ENCODE measurements at regions not wholly inside any gene's neighbourhood (a gene's known extent, or its start where the extent isn't known, plus 50 kb on each side); places are given as distances from the start of the nearest gene placed in this dataset.
"Not testable (repeated sequence)": the region's sequence is repeated elsewhere in the genome, so short reads cannot be mapped to it uniquely, and the experiment has no call there.

- no peak overlapping the region for H3K27ac ChIP-seq (ENCODE audit: low read length)
- H3K4me1 ChIP-seq (ENCODE audit: control insufficient read depth, insufficient read depth, low read length): no peaks in the 10 kb centered on the region
- no CpG with 5 or more reads among the region's 2 CpGs for WGBS (ENCODE audit: insufficient coverage, low lambda C conversion rate)
Measured at GRCh38 chr4:181784881-181785280, 458.3 kb upstream of the TENM3 start.

GRCh38 chr4:181792641-181793040 lies 450.6 kb upstream of the TENM3 start:
- Histone ChIP-seq H3K36me3 (ENCODE audit: control insufficient read depth, insufficient read depth, low read length) (no peaks in the 10 kb centered on the region), H3K4me3 (ENCODE audit: low read length) (no peak overlapping the region), H3K4me1 (ENCODE audit: control insufficient read depth, insufficient read depth, low read length) (no peaks in the 10 kb centered on the region), H3K27ac (ENCODE audit: low read length) (no peak overlapping the region), H3K27me3 (ENCODE audit: control insufficient read depth, insufficient read depth, low read length) (no peaks in the 10 kb centered on the region), H3K9me3 (ENCODE audit: control insufficient read depth, low read depth, low read length) (no peaks in the 10 kb centered on the region)
- WGBS (ENCODE audit: insufficient coverage, low lambda C conversion rate): no CpG with 5 or more reads among the region's 1 CpG
- no peak for DNase-seq

More at GRCh38 chr4:181784881-181785280, 458.3 kb upstream of the TENM3 start:
- DNase-seq: no peak
- Histone ChIP-seq H3K4me3 (ENCODE audit: low read length) (no peak overlapping the region), H3K36me3 (ENCODE audit: control insufficient read depth, insufficient read depth, low read length) (no peaks in the 10 kb centered on the region), H3K9me3 (ENCODE audit: control insufficient read depth, low read depth, low read length) (no peaks in the 10 kb centered on the region), H3K27me3 (ENCODE audit: control insufficient read depth, insufficient read depth, low read length) (no peaks in the 10 kb centered on the region)

GRCh38 chr4:181793096-181793495 lies 450.1 kb upstream of the TENM3 start:
- Histone ChIP-seq H3K4me1 (ENCODE audit: control insufficient read depth, insufficient read depth, low read length) (no peaks in the 10 kb centered on the region), H3K27ac (ENCODE audit: low read length) (no peak overlapping the region), H3K36me3 (ENCODE audit: control insufficient read depth, insufficient read depth, low read length) (no peaks in the 10 kb centered on the region), H3K4me3 (ENCODE audit: low read length) (no peak overlapping the region), H3K27me3 (ENCODE audit: control insufficient read depth, insufficient read depth, low read length) (no peaks in the 10 kb centered on the region), H3K9me3 (ENCODE audit: control insufficient read depth, low read depth, low read length) (no peaks in the 10 kb centered on the region)
- no CpG with 5 or more reads among the region's 6 CpGs for WGBS (ENCODE audit: insufficient coverage, low lambda C conversion rate)
- no peak for DNase-seq

- 96% methylated on average over 3 of the region's 8 CpGs for WGBS (ENCODE audit: insufficient coverage, low lambda C conversion rate)
Measured at GRCh38 chr4:181796502-181796901, 446.7 kb upstream of the TENM3 start.

GRCh38 chr4:181798536-181798935 lies 444.7 kb upstream of the TENM3 start:
- Histone ChIP-seq H3K27me3 (ENCODE audit: control insufficient read depth, insufficient read depth, low read length) (no peaks in the 10 kb centered on the region), H3K9me3 (ENCODE audit: control insufficient read depth, low read depth, low read length) (no peaks in the 10 kb centered on the region), H3K36me3 (ENCODE audit: control insufficient read depth, insufficient read depth, low read length) (no peaks in the 10 kb centered on the region), H3K4me1 (ENCODE audit: control insufficient read depth, insufficient read depth, low read length) (no peaks in the 10 kb centered on the region), H3K27ac (ENCODE audit: low read length) (no peak overlapping the region), H3K4me3 (ENCODE audit: low read length) (no peak overlapping the region)
- WGBS (ENCODE audit: insufficient coverage, low lambda C conversion rate): 92% methylated on average over 1 of the region's 2 CpGs
- DNase-seq: no peak

More at GRCh38 chr4:181796502-181796901, 446.7 kb upstream of the TENM3 start:
- Histone ChIP-seq H3K36me3 (ENCODE audit: control insufficient read depth, insufficient read depth, low read length) (no peaks in the 10 kb centered on the region), H3K9me3 (ENCODE audit: control insufficient read depth, low read depth, low read length) (no peaks in the 10 kb centered on the region), H3K27me3 (ENCODE audit: control insufficient read depth, insufficient read depth, low read length) (no peaks in the 10 kb centered on the region), H3K4me1 (ENCODE audit: control insufficient read depth, insufficient read depth, low read length) (no peaks in the 10 kb centered on the region), H3K4me3 (ENCODE audit: low read length) (no peak overlapping the region), H3K27ac (ENCODE audit: low read length) (no peak overlapping the region)
- DNase-seq: no peak

GRCh38 chr4:181799561-181800069 lies 443.6 kb upstream of the TENM3 start:
- no peak overlapping the region for H3K4me3 ChIP-seq (ENCODE audit: low read length)
- 90% methylated on average over 2 of the region's 10 CpGs for WGBS (ENCODE audit: insufficient coverage, low lambda C conversion rate)
- no peaks in the 10 kb centered on the region for H3K36me3 ChIP-seq (ENCODE audit: control insufficient read depth, insufficient read depth, low read length)
- no peaks in the 10 kb centered on the region for H3K4me1 ChIP-seq (ENCODE audit: control insufficient read depth, insufficient read depth, low read length)
- DNase-seq: no peak
- H3K9me3 ChIP-seq (ENCODE audit: control insufficient read depth, low read depth, low read length): no peaks in the 10 kb centered on the region
- H3K27me3 ChIP-seq (ENCODE audit: control insufficient read depth, insufficient read depth, low read length): no peaks in the 10 kb centered on the region
- no peak overlapping the region for H3K27ac ChIP-seq (ENCODE audit: low read length)

GRCh38 chr4:181802207-181802606 lies 441.0 kb upstream of the TENM3 start:
- no CpG with 5 or more reads among the region's 2 CpGs for WGBS (ENCODE audit: insufficient coverage, low lambda C conversion rate)
- Histone ChIP-seq H3K27ac (ENCODE audit: low read length) (no peak overlapping the region), H3K9me3 (ENCODE audit: control insufficient read depth, low read depth, low read length) (no peaks in the 10 kb centered on the region), H3K4me1 (ENCODE audit: control insufficient read depth, insufficient read depth, low read length) (no peaks in the 10 kb centered on the region), H3K4me3 (ENCODE audit: low read length) (no peak overlapping the region), H3K27me3 (ENCODE audit: control insufficient read depth, insufficient read depth, low read length) (no peaks in the 10 kb centered on the region), H3K36me3 (ENCODE audit: control insufficient read depth, insufficient read depth, low read length) (no peaks in the 10 kb centered on the region)
- DNase-seq: no peak

GRCh38 chr4:181807771-181808170 lies 435.4 kb upstream of the TENM3 start:
- H3K27ac ChIP-seq (ENCODE audit: low read length): no peak overlapping the region
- no peak overlapping the region for H3K4me3 ChIP-seq (ENCODE audit: low read length)
- DNase-seq: no peak
- H3K9me3 ChIP-seq (ENCODE audit: control insufficient read depth, low read depth, low read length): no peaks in the 10 kb centered on the region
- no peaks in the 10 kb centered on the region for H3K27me3 ChIP-seq (ENCODE audit: control insufficient read depth, insufficient read depth, low read length)
- H3K36me3 ChIP-seq (ENCODE audit: control insufficient read depth, insufficient read depth, low read length): no peaks in the 10 kb centered on the region
- no peaks in the 10 kb centered on the region for H3K4me1 ChIP-seq (ENCODE audit: control insufficient read depth, insufficient read depth, low read length)

- no CpG with 5 or more reads among the region's 5 CpGs for WGBS (ENCODE audit: insufficient coverage, low lambda C conversion rate)
- H3K27me3 ChIP-seq (ENCODE audit: control insufficient read depth, insufficient read depth, low read length): no peaks in the 10 kb centered on the region
- no peak overlapping the region for H3K4me3 ChIP-seq (ENCODE audit: low read length)
- H3K9me3 ChIP-seq (ENCODE audit: control insufficient read depth, low read depth, low read length): no peaks in the 10 kb centered on the region
- H3K4me1 ChIP-seq (ENCODE audit: control insufficient read depth, insufficient read depth, low read length): no peaks in the 10 kb centered on the region
- no peaks in the 10 kb centered on the region for H3K36me3 ChIP-seq (ENCODE audit: control insufficient read depth, insufficient read depth, low read length)
- DNase-seq: no peak
- H3K27ac ChIP-seq (ENCODE audit: low read length): no peak overlapping the region
Measured at GRCh38 chr4:181810711-181811110, 432.5 kb upstream of the TENM3 start.

GRCh38 chr4:181811550-181811949 lies 431.7 kb upstream of the TENM3 start:
- not testable (repeated sequence) for H3K36me3 ChIP-seq (ENCODE audit: control insufficient read depth, insufficient read depth, low read length); DNase-seq; H3K4me1 ChIP-seq (ENCODE audit: control insufficient read depth, insufficient read depth, low read length); H3K9me3 ChIP-seq (ENCODE audit: control insufficient read depth, low read depth, low read length); H3K27ac ChIP-seq (ENCODE audit: low read length); H3K4me3 ChIP-seq (ENCODE audit: low read length); H3K27me3 ChIP-seq (ENCODE audit: control insufficient read depth, insufficient read depth, low read length)
- WGBS (ENCODE audit: insufficient coverage, low lambda C conversion rate): no CpG with 5 or more reads among the region's 5 CpGs

GRCh38 chr4:181819946-181820345 lies 423.3 kb upstream of the TENM3 start:
- Histone ChIP-seq H3K4me1 (ENCODE audit: control insufficient read depth, insufficient read depth, low read length) (peaks cover 7% of the 10 kb centered on the region), H3K27me3 (ENCODE audit: control insufficient read depth, insufficient read depth, low read length) (no peaks in the 10 kb centered on the region), H3K9me3 (ENCODE audit: control insufficient read depth, low read depth, low read length) (no peaks in the 10 kb centered on the region), H3K27ac (ENCODE audit: low read length) (no peak overlapping the region), H3K36me3 (ENCODE audit: control insufficient read depth, insufficient read depth, low read length) (no peaks in the 10 kb centered on the region), H3K4me3 (ENCODE audit: low read length) (no peak overlapping the region)
- DNase-seq: peak; percentile 19 to 45
- WGBS (ENCODE audit: insufficient coverage, low lambda C conversion rate): no CpG with 5 or more reads among the region's 2 CpGs
